Endothelial cell of umbilical vein (primary cell): ENCODE measurements at regions not wholly inside any gene's neighbourhood (a gene's known extent, or its start where the extent isn't known, plus 50 kb on each side); places are given as distances from the start of the nearest gene placed in this dataset.

Source experiments
- BruUV-seq: library from RNA; stranded (reverse); fragments of 400-500 nt; replicated peaks from 2 replicates; lab custom pipeline; 2021; lab: Mats Ljungman, UMichigan
- CTCF ChIA-PET: fragments of 300-600, 350-600 bp; sonication (Branson Sonifier 250); formaldehyde crosslinking; loops from one replicate; lab custom pipeline; 2021; ENCODE audit warnings: antibody characterized with exemption, inconsistent platforms; lab: Charles Lee
- POLR2A ChIA-PET: fragments of 300-600, 350-600 bp; sonication (Branson Sonifier 250); formaldehyde crosslinking; loops from one replicate; lab custom pipeline; 2021; ENCODE audit warnings: antibody characterized with exemption, inconsistent platforms; lab: Charles Lee
- DNase-seq: peaks from one replicate; pipeline ENCODE4 v3.0.0-alpha.2; 2011; ENCODE audit warnings: low read depth, low spot score
- FAIRE-seq: peaks from 2 replicates; lab custom pipeline; 2011; peaks lifted over from hg19 to GRCh38; lab: Jason Lieb, UNC
- H2AFZ ChIP-seq: 2 replicates; pipeline ENCODE4 v1.6.0; 2012; ENCODE audit warnings: low read depth, low read length, control low read depth, inconsistent platforms
- H3K27ac ChIP-seq: 2 replicates; pipeline ENCODE4 v1.5.1; 2011; ENCODE audit warnings: low read depth, mild to moderate bottlenecking, control low read depth, low read length, moderate library complexity; ENCODE audit not compliant: insufficient read depth
- H3K27me3 ChIP-seq, 2 experiments: 2 replicates each; pipeline versions ENCODE4 v1.6.0 to v1.6.1; 2011; ENCODE audit warnings: low read length in 2 of 2, mixed read lengths in 1 of 2; ENCODE audit not compliant: control insufficient read depth in 2 of 2, insufficient read depth in 2 of 2
- H3K36me3 ChIP-seq, 2 experiments: 2 replicates in 1 of 2; 3 replicates in 1 of 2; pipeline ENCODE4 v1.5.1; 2011; ENCODE audit warnings: low read length in 2 of 2, mild to moderate bottlenecking in 1 of 2, moderate library complexity in 1 of 2; ENCODE audit not compliant: control insufficient read depth in 2 of 2, insufficient read depth in 2 of 2; ENCODE audit errors: extremely low read depth in 1 of 2
- H3K4me1 ChIP-seq: 3 replicates; pipeline ENCODE4 v1.5.1; 2011; ENCODE audit warnings: mild to moderate bottlenecking, low read length; ENCODE audit not compliant: control insufficient read depth, insufficient read depth; ENCODE audit errors: extremely low read depth
- H3K4me2 ChIP-seq: 2 replicates; pipeline ENCODE4 v1.6.1; 2011; ENCODE audit warnings: low read length, control low read depth, mixed read lengths; ENCODE audit not compliant: insufficient read depth
- H3K4me3 ChIP-seq, 3 experiments: fragments of 200-600 bp in 1 of 3; sonication (generic), shearing (Covaris generic) in 1 of 3; replicated peaks in 1 of 3; 2 replicates each; pipeline ENCODE4 v1.5.1; 2011 to 2016; ENCODE audit warnings: control low read depth in 3 of 3, low read length in 3 of 3, mild to moderate bottlenecking in 2 of 3, inconsistent platforms in 1 of 3, low read depth in 1 of 3, moderate library complexity in 1 of 3; ENCODE audit not compliant: insufficient read depth in 1 of 3
- H3K79me2 ChIP-seq: 2 replicates; pipeline ENCODE4 v1.6.0; 2012; ENCODE audit warnings: low read length, inconsistent platforms; ENCODE audit not compliant: control insufficient read depth, insufficient read depth
- H3K9ac ChIP-seq: replicated peaks from 2 replicates; pipeline ENCODE3; 2011; ENCODE audit warnings: low read length, control low read depth; ENCODE audit not compliant: insufficient read depth; ENCODE audit errors: extremely low read depth
- H3K9me1 ChIP-seq: replicated peaks from 3 replicates; pipeline ENCODE4 v1.6.0; 2011; ENCODE audit warnings: mild to moderate bottlenecking, low read length; ENCODE audit not compliant: control insufficient read depth, insufficient read depth; ENCODE audit errors: extremely low read depth
- H3K9me3 ChIP-seq: replicated peaks from 2 replicates; pipeline ENCODE4 v1.5.1; 2012; ENCODE audit warnings: low read length, inconsistent platforms; ENCODE audit not compliant: control insufficient read depth, insufficient read depth
- H4K20me1 ChIP-seq: replicated peaks from 2 replicates; pipeline ENCODE3; 2011; ENCODE audit warnings: mild to moderate bottlenecking, low read length; ENCODE audit not compliant: control insufficient read depth, insufficient read depth; ENCODE audit errors: extremely low read depth
- EZH2 ChIP-seq: IDR thresholded peaks from 2 replicates; pipeline ENCODE4 v1.6.1; 2012; ENCODE audit warnings: borderline replicate concordance, low read depth, mild to moderate bottlenecking, moderate library complexity, low read length, inconsistent platforms; ENCODE audit not compliant: severe bottlenecking
- FOS ChIP-seq: IDR thresholded peaks from 2 replicates; pipeline ENCODE4 v1.6.1; 2011; ENCODE audit warnings: mild to moderate bottlenecking, low read length, moderate library complexity, borderline replicate concordance; ENCODE audit not compliant: insufficient read depth
- GATA2 ChIP-seq: IDR thresholded peaks from 2 replicates; pipeline ENCODE4 v1.7.0; 2011; ENCODE audit warnings: low read depth, mild to moderate bottlenecking, moderate library complexity, mixed read lengths, low read length; ENCODE audit not compliant: insufficient read length, insufficient read depth
- JUN ChIP-seq: IDR thresholded peaks from 2 replicates; pipeline ENCODE4 v1.6.1; 2011; ENCODE audit warnings: borderline replicate concordance, low read depth; ENCODE audit not compliant: insufficient read length, insufficient read depth
- MYC ChIP-seq: IDR thresholded peaks from one replicate; pipeline ENCODE4 v1.6.1; 2011; ENCODE audit warnings: mild to moderate bottlenecking, low read depth, low read length
- POLR2A ChIP-seq: IDR thresholded peaks from 2 replicates; pipeline ENCODE4 v1.6.1; 2012; ENCODE audit warnings: low read depth, mild to moderate bottlenecking, control low read depth, low read length
- POLR2AphosphoS5 ChIP-seq: IDR thresholded peaks from 2 replicates; pipeline ENCODE4 v1.6.1; 2012; ENCODE audit warnings: low read depth, mild to moderate bottlenecking, control low read depth, low read length, moderate library complexity; ENCODE audit not compliant: insufficient read depth
- dilution Hi-C: fragments of 300-500 bp; cut with MboI; formaldehyde crosslinking; loops from one replicate; pipeline ENCODE4 v1.15.0; 2019; ENCODE audit warnings: low sequenced_read_pairs; ENCODE audit not compliant: extremely low pct_ligation_motif_present
- intact Hi-C: fragments of 100-400 bp; cut with micrococcal nuclease; formaldehyde crosslinking; loops from one replicate; pipeline ENCODE4 v1.10.0; 2022
- TF ChIP-seq, protein P1 (sequence below), 2 donors: IDR thresholded peaks; 1 replicate in 1 of 2; 2 replicates in 1 of 2; pipeline ENCODE4 v1.5.1; 2011; ENCODE audit warnings: low read length in 2 of 2, mild to moderate bottlenecking in 2 of 2, moderate library complexity in 2 of 2, control low read depth in 1 of 2, inconsistent platforms in 1 of 2, low read depth in 1 of 2; ENCODE audit not compliant: insufficient read depth in 1 of 2; ENCODE audit errors: extremely low read depth in 1 of 2
- TF ChIP-seq, protein P2 (sequence below): IDR thresholded peaks from 2 replicates; pipeline ENCODE4 v1.6.1; 2011; ENCODE audit not compliant: insufficient read depth, insufficient read length

DNA sequence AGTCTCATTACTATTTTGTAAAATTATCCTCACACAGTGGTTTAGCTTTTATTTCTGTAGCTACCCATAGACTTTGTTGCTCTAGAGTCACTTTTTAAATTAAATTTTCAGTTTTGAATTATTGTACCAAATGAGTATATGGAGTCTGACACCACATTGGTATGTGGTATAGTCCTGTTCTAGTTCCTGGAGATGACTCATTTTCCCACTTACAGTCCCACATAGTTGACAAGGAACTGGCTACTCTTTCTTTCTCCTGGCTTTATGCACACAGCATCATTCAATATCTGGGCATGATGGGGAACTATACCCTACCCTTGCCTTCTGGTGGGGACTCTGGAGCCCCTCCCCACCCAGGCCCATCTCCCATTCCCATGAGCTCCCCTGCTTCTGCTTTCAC is 92.6 kb upstream of the RAB11FIP2 start:
- Histone ChIP-seq H3K4me1 (no peaks in the 10 kb centered on the region), H3K36me3 (no peaks in the 10 kb centered on the region), H3K4me3 (no peak overlapping the region), H3K4me2 (no peak overlapping the region), H3K9me3 (no peaks in the 10 kb centered on the region), H3K9me1 (no peaks in the 10 kb centered on the region), H3K27ac (no peak overlapping the region), H2AFZ (no peak overlapping the region), H3K79me2 (no peaks in the 10 kb centered on the region), H4K20me1 (no peaks in the 10 kb centered on the region), H3K9ac (no peak overlapping the region), H3K27me3 (no peaks in the 10 kb centered on the region)
- TF ChIP-seq EZH2 (no peak), POLR2A (no peak), JUN (no peak), MYC (no peak), POLR2AphosphoS5 (no peak)
- TF ChIP-seq, protein P1, sequence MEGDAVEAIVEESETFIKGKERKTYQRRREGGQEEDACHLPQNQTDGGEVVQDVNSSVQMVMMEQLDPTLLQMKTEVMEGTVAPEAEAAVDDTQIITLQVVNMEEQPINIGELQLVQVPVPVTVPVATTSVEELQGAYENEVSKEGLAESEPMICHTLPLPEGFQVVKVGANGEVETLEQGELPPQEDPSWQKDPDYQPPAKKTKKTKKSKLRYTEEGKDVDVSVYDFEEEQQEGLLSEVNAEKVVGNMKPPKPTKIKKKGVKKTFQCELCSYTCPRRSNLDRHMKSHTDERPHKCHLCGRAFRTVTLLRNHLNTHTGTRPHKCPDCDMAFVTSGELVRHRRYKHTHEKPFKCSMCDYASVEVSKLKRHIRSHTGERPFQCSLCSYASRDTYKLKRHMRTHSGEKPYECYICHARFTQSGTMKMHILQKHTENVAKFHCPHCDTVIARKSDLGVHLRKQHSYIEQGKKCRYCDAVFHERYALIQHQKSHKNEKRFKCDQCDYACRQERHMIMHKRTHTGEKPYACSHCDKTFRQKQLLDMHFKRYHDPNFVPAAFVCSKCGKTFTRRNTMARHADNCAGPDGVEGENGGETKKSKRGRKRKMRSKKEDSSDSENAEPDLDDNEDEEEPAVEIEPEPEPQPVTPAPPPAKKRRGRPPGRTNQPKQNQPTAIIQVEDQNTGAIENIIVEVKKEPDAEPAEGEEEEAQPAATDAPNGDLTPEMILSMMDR (IDR thresholded peaks at IDR 0.05; ENCODE audit: extremely low read depth in 1 of 2, insufficient read depth in 1 of 2, low read depth in 1 of 2, low read length in 2 of 2), result no peak
- TF ChIP-seq, protein P2, sequence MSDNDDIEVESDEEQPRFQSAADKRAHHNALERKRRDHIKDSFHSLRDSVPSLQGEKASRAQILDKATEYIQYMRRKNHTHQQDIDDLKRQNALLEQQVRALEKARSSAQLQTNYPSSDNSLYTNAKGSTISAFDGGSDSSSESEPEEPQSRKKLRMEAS, result no peak
- dilution Hi-C loops, result no loop called here
- ChIA-PET CTCF (no interaction called here), POLR2A (no interaction called here)
- DNase-seq (no peak), FAIRE-seq (no peak)
- intact Hi-C loops, result no loop called here
- BruUV-seq, result no TSS peak

DNA sequence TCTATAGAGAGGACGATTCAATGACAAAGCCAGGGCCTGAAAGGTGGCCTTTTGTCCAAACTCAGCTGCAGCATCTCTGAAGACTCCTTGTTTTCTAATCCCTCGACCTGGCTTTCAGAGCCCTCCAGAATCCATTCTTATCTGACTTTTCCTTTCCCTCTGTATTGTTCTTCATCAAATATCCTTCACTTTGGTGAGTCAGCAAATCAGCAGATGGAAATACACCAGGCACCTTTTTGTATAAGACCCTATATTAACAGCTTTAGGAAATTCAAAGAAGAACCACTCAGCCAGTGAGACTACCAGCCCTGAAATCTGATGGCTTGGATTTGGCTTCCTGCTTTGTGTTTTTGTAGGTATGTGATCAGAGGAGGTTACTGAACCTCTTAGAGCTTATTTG is 81.9 kb upstream of the RAB11FIP2 start:
- H4K20me1 ChIP-seq, result no peaks in the 10 kb centered on the region
- H3K79me2 ChIP-seq, result no peaks in the 10 kb centered on the region
- no peak overlapping the region for H3K4me3 ChIP-seq
- TF ChIP-seq FOS (no peak), POLR2AphosphoS5 (no peak), POLR2A (no peak), GATA2 (no peak), JUN (no peak), MYC (no peak), EZH2 (no peak)
- TF ChIP-seq, protein P2, result no peak
- TF ChIP-seq, protein P1 (IDR thresholded peaks at IDR 0.05; ENCODE audit: extremely low read depth in 1 of 2, insufficient read depth in 1 of 2, low read depth in 1 of 2, low read length in 2 of 2), result no peak
- ChIA-PET POLR2A (no interaction called here), CTCF (no interaction called here)
- no peaks in the 10 kb centered on the region for H3K36me3 ChIP-seq
- H3K9ac ChIP-seq, result no peak overlapping the region
- no peak for FAIRE-seq
- no peaks in the 10 kb centered on the region for H3K9me3 ChIP-seq
- H3K9me1 ChIP-seq, result no peaks in the 10 kb centered on the region
- H2AFZ ChIP-seq, result no peak overlapping the region
- H3K27ac ChIP-seq, result no peak overlapping the region
- intact Hi-C loops, result no loop called here
- no peak overlapping the region for H3K4me2 ChIP-seq
- dilution Hi-C loops, result no loop called here
- BruUV-seq, result no TSS peak
- no peak for DNase-seq
- no peaks in the 10 kb centered on the region for H3K4me1 ChIP-seq
- H3K27me3 ChIP-seq, result no peaks in the 10 kb centered on the region
